AG04450 (cell line): ENCODE measurements at regions not wholly inside any gene's neighbourhood (a gene's known extent, or its start where the extent isn't known, plus 50 kb on each side); places are given as distances from the start of the nearest gene placed in this dataset.
"Not testable (repeated sequence)": the region's sequence is repeated elsewhere in the genome, so short reads cannot be mapped to it uniquely, and the experiment has no call there.

Experiments used
- CTCF ChIA-PET: fragments of 300-600, 350-600 bp; formaldehyde crosslinking; extraction: SDS; loops from one replicate; lab custom pipeline; 2022; ENCODE audit warnings: antibody characterized with exemption, inconsistent platforms; lab: Charles Lee
- POLR2A ChIA-PET: fragments of 350-600 bp; formaldehyde crosslinking; extraction: SDS; loops from one replicate; lab custom pipeline; 2021; ENCODE audit warnings: antibody characterized with exemption, inconsistent platforms; lab: Yijun Ruan, JAX
- DNase-seq: peaks from one replicate; pipeline ENCODE4 v3.0.0-alpha.2; 2011; ENCODE audit warnings: low read depth, low spot score
- H3K27ac ChIP-seq: one replicate; pipeline ENCODE4 v1.5.1; 2012; ENCODE audit warnings: low read depth, low read length, control low read depth
- H3K27me3 ChIP-seq: one replicate; pipeline ENCODE4 v1.6.0; 2012; ENCODE audit warnings: low read length; ENCODE audit not compliant: control insufficient read depth, insufficient read depth
- H3K4me3 ChIP-seq: 2 replicates; pipeline ENCODE4 v1.5.1; 2011; ENCODE audit warnings: mild to moderate bottlenecking, low read depth, low read length, control low read depth
- H3K9me3 ChIP-seq: 2 replicates; pipeline ENCODE4 v1.5.1; 2012; ENCODE audit warnings: low read length; ENCODE audit not compliant: control insufficient read depth, insufficient read depth
- CTCF ChIP-seq: IDR thresholded peaks from 2 replicates; pipeline ENCODE4 v1.5.1; 2011; ENCODE audit warnings: low read depth, low read length, control low read depth, inconsistent platforms

- H3K9me3 ChIP-seq = peaks cover 3% of the 10 kb centered on the region; the same call in 1 of the 2 replicates
- ChIA-PET CTCF (no interaction called here), POLR2A (no interaction called here)
- no peak overlapping the region for H3K27ac ChIP-seq
- H3K4me3 ChIP-seq = no peak overlapping the region
- no peak for TF ChIP-seq CTCF
- DNase-seq = no peak
- no peaks in the 10 kb centered on the region for H3K27me3 ChIP-seq
Measured at GRCh38 chr5:51225789-51226742, 157.2 kb upstream of the ISL1 start.

- Histone ChIP-seq H3K27ac (no peak overlapping the region), H3K4me3 (no peak overlapping the region), H3K9me3 (no peaks in the 10 kb centered on the region; the same call in 1 of the 2 replicates), H3K27me3 (no peaks in the 10 kb centered on the region)
- ChIA-PET POLR2A (no interaction called here), CTCF (no interaction called here)
- DNase-seq = no peak
- TF ChIP-seq CTCF = no peak
Measured at GRCh38 chr5:51227963-51228470, 155.2 kb upstream of the ISL1 start.

GRCh38 chr5:51230336-51230735 lies 152.9 kb upstream of the ISL1 start:
- TF ChIP-seq CTCF = no peak
- DNase-seq = no peak
- no peak overlapping the region for H3K27ac ChIP-seq
- POLR2A ChIA-PET = no interaction called here
- no peaks in the 10 kb centered on the region; the same call in 1 of the 2 replicates for H3K9me3 ChIP-seq
- H3K27me3 ChIP-seq = no peaks in the 10 kb centered on the region
- CTCF ChIA-PET = no interaction called here
- no peak overlapping the region for H3K4me3 ChIP-seq

GRCh38 chr5:51242456-51242855 lies 140.8 kb upstream of the ISL1 start:
- Histone ChIP-seq H3K27ac (no peak overlapping the region), H3K4me3 (no peak overlapping the region), H3K27me3 (no peaks in the 10 kb centered on the region), H3K9me3 (peaks cover 4% of the 10 kb centered on the region)
- ChIA-PET POLR2A (no interaction called here), CTCF (no interaction called here)
- no peak for TF ChIP-seq CTCF
- no peak for DNase-seq

- H3K4me3 ChIP-seq, H3K27ac ChIP-seq, CTCF ChIA-PET, POLR2A ChIA-PET, H3K27me3 ChIP-seq, H3K9me3 ChIP-seq, DNase-seq: not testable (repeated sequence)
Measured at GRCh38 chr5:51250957-51251356, 132.3 kb upstream of the ISL1 start.
